CMK (cell line): ENCODE measurements at regions not wholly inside any gene's neighbourhood (a gene's known extent, or its start where the extent isn't known, plus 50 kb on each side); places are given as distances from the start of the nearest gene placed in this dataset.
"Not testable (repeated sequence)": the region's sequence is repeated elsewhere in the genome, so short reads cannot be mapped to it uniquely, and the experiment has no call there.

Experiments
- DNase-seq: peaks from one replicate; pipeline ENCODE4 v3.0.0-alpha.2; 2010; ENCODE audit warnings: low read depth

GRCh38 chr9:115883467-115884329 lies 269.9 kb upstream of the PAPPA start:
- DNase-seq, result no peak

GRCh38 chr9:115884846-115885245 lies 268.7 kb upstream of the PAPPA start:
- no peak for DNase-seq

GRCh38 chr9:115888131-115888530 lies 265.5 kb upstream of the PAPPA start:
- no peak for DNase-seq

GRCh38 chr9:115891929-115892328 lies 261.7 kb upstream of the PAPPA start:
- no peak for DNase-seq

- DNase-seq, result not testable (repeated sequence)
Observed at GRCh38 chr9:115898478-115898877, 255.1 kb upstream of the PAPPA start.

GRCh38 chr9:115900698-115901097 lies 252.9 kb upstream of the PAPPA start:
- no peak for DNase-seq

GRCh38 chr9:115910959-115911358 lies 242.6 kb upstream of the PAPPA start:
- DNase-seq, result no peak

- DNase-seq, result no peak
Observed at GRCh38 chr9:115912086-115912485, 241.5 kb upstream of the PAPPA start.

GRCh38 chr9:115913696-115914095 lies 239.9 kb upstream of the PAPPA start:
- no peak for DNase-seq

- DNase-seq, result no peak
Observed at GRCh38 chr9:115914291-115914690, 239.3 kb upstream of the PAPPA start.

- no peak for DNase-seq
Observed at GRCh38 chr9:115921301-115921700, 232.3 kb upstream of the PAPPA start.

- DNase-seq, result peak; percentile 18
Observed at GRCh38 chr9:115922444-115922843, 231.1 kb upstream of the PAPPA start.

- no peak for DNase-seq
Observed at GRCh38 chr9:115923410-115923809, 230.2 kb upstream of the PAPPA start.

GRCh38 chr9:115923903-115924668 lies 229.5 kb upstream of the PAPPA start:
- no peak for DNase-seq

GRCh38 chr9:115924669-115924987 lies 229.0 kb upstream of the PAPPA start:
- no peak for DNase-seq

GRCh38 chr9:115925424-115925823 lies 228.2 kb upstream of the PAPPA start:
- DNase-seq, result no peak

- no peak for DNase-seq
Observed at GRCh38 chr9:115930472-115930871, 223.1 kb upstream of the PAPPA start.

- no peak for DNase-seq
Observed at GRCh38 chr9:115938479-115938878, 215.1 kb upstream of the PAPPA start.

GRCh38 chr9:115939065-115939765 lies 214.4 kb upstream of the PAPPA start:
- no peak for DNase-seq

- DNase-seq, result no peak
Observed at GRCh38 chr9:115941561-115942315, 211.9 kb upstream of the PAPPA start.

- DNase-seq, result no peak
Observed at GRCh38 chr9:115943431-115944165, 210.0 kb upstream of the PAPPA start.
